Body of pancreas (tissue), 4 donors: ENCODE measurements at regions not wholly inside any gene's neighbourhood (a gene's known extent, or its start where the extent isn't known, plus 50 kb on each side); places are given as distances from the start of the nearest gene placed in this dataset.

ENCODE experiments used
- ATAC-seq: fragments of 150-250 bp; one replicate; pipeline ENCODE4 v1.9.1; 2016
- DNase-seq, 4 donors: peaks; one replicate each; pipeline ENCODE4 v3.0.0-alpha.2; 2019
- H3K27ac ChIP-seq, 4 donors: fragments of 200-600 bp; sonication (generic); 1 replicate in 3 of 4; 2 replicates in 1 of 4; pipeline versions ENCODE4 v1.5.1 to v1.6.1; 2016 to 2019; ENCODE audit warnings: mild to moderate bottlenecking in 1 of 4, mixed read lengths in 1 of 4, moderate library complexity in 1 of 4
- H3K27me3 ChIP-seq, 2 donors: fragments of 200-600 bp; sonication (generic); one replicate each; pipeline ENCODE4 v1.6.0; 2016; ENCODE audit warnings: mild to moderate bottlenecking in 1 of 2
- H3K36me3 ChIP-seq, 2 donors: fragments of 200-600 bp; sonication (generic); replicated peaks in 1 of 2; 2 replicates each; pipeline ENCODE4 v1.5.1; 2016; ENCODE audit warnings: low read depth in 2 of 2; ENCODE audit not compliant: insufficient read depth in 1 of 2
- H3K4me1 ChIP-seq: fragments of 200-600 bp; sonication (generic); one replicate; pipeline ENCODE4 v1.6.0; 2016
- H3K4me3 ChIP-seq, 2 donors: fragments of 200-600 bp; sonication (generic); 1 replicate in 1 of 2; 2 replicates in 1 of 2; pipeline ENCODE4 v1.5.1; 2016 to 2019
- H3K9me3 ChIP-seq, 3 donors: fragments of 200-600 bp; sonication (generic); 1 replicate in 2 of 3; 2 replicates in 1 of 3; pipeline ENCODE4 v1.5.1; 2016
- CTCF ChIP-seq, 7 experiments: fragments of 450-650 bp in 4 of 7; fragments of 200-600 bp in 3 of 7; sonication (generic) in 3 of 7; IDR thresholded peaks; one replicate each; pipeline ENCODE4 v1.5.1; 2016 to 2019; ENCODE audit warnings: antibody characterized with exemption in 7 of 7
- POLR2A ChIP-seq, 3 donors: fragments of 450-650 bp; IDR thresholded peaks; one replicate each; pipeline ENCODE4 v1.6.1; 2016; ENCODE audit warnings: antibody characterized with exemption in 3 of 3, mild to moderate bottlenecking in 2 of 3
- WGBS, 2 donors: methylation state at CpG; one replicate each; pipeline ENCODE4 v1.1.5; 2017; 5-methylcytosine and 5-hydroxymethylcytosine counted together
- intact Hi-C: fragments of 100-400 bp; cut with DNase I; formaldehyde crosslinking; loops from one replicate; pipeline ENCODE4 v1.15.1; 2023

- H3K4me1 ChIP-seq: peaks cover 4% of the 10 kb centered on the region
- H3K9me3 ChIP-seq: no peaks in the 10 kb centered on the region
- DNase-seq (no peak), ATAC-seq (no peak)
- TF ChIP-seq CTCF (IDR thresholded peaks at IDR 0.05): no peak
- no peak for TF ChIP-seq POLR2A (IDR thresholded peaks at IDR 0.05)
- H3K27me3 ChIP-seq: no peaks in the 10 kb centered on the region
- no peak overlapping the region for H3K27ac ChIP-seq
- H3K36me3 ChIP-seq: no peaks in the 10 kb centered on the region
- intact Hi-C loops: no loop called here
- no peak overlapping the region for H3K4me3 ChIP-seq
- WGBS, 2 donors: 47 to 58% methylated on average over 3 to 4 of the region's 4 CpGs
Observed at GRCh38 chrX:129037389-129037788, 485.9 kb downstream of the SMARCA1 start.

GRCh38 chrX:129035180-129035579 lies 488.1 kb downstream of the SMARCA1 start:
- Histone ChIP-seq H3K4me3 (no peak overlapping the region), H3K4me1 (peaks cover 4% of the 10 kb centered on the region), H3K27ac (peak overlapping the region in 2 of 4 donors; percentile 42 to 55), H3K9me3 (no peaks in the 10 kb centered on the region), H3K27me3 (no peaks in the 10 kb centered on the region), H3K36me3 (no peaks in the 10 kb centered on the region)
- TF ChIP-seq CTCF (IDR thresholded peaks at IDR 0.05) (no peak), POLR2A (IDR thresholded peaks at IDR 0.05) (no peak)
- intact Hi-C loops: no loop called here
- ATAC-seq (peak; percentile 47), DNase-seq (no peak)

GRCh38 chrX:129034196-129034595 lies 489.1 kb downstream of the SMARCA1 start:
- WGBS, 2 donors: 63 to 80% methylated on average over 1 of the region's 1 CpG
- DNase-seq (no peak), ATAC-seq (no peak)
- peaks cover 4% of the 10 kb centered on the region for H3K4me1 ChIP-seq
- H3K27me3 ChIP-seq: no peaks in the 10 kb centered on the region
- no peaks in the 10 kb centered on the region for H3K36me3 ChIP-seq
- no peak overlapping the region for H3K27ac ChIP-seq
- intact Hi-C loops: no loop called here
- no peaks in the 10 kb centered on the region for H3K9me3 ChIP-seq
- TF ChIP-seq CTCF (IDR thresholded peaks at IDR 0.05) (no peak), POLR2A (IDR thresholded peaks at IDR 0.05) (no peak)
- H3K4me3 ChIP-seq: no peak overlapping the region

GRCh38 chrX:129026202-129026601 lies 497.1 kb downstream of the SMARCA1 start:
- no peaks in the 10 kb centered on the region for H3K36me3 ChIP-seq
- H3K27me3 ChIP-seq: no peaks in the 10 kb centered on the region
- WGBS, 2 donors: 57 to 66% methylated on average over 6 of the region's 6 CpGs
- DNase-seq (no peak), ATAC-seq (no peak)
- intact Hi-C loops: no loop called here
- H3K9me3 ChIP-seq: no peaks in the 10 kb centered on the region
- H3K27ac ChIP-seq: no peak overlapping the region
- H3K4me1 ChIP-seq: no peaks in the 10 kb centered on the region
- TF ChIP-seq POLR2A (IDR thresholded peaks at IDR 0.05) (no peak), CTCF (IDR thresholded peaks at IDR 0.05) (no peak)
- H3K4me3 ChIP-seq: no peak overlapping the region

GRCh38 chrX:129025376-129025775 lies 497.9 kb downstream of the SMARCA1 start:
- Histone ChIP-seq H3K4me3 (no peak overlapping the region), H3K9me3 (no peaks in the 10 kb centered on the region), H3K4me1 (no peaks in the 10 kb centered on the region), H3K36me3 (no peaks in the 10 kb centered on the region), H3K27ac (no peak overlapping the region), H3K27me3 (no peaks in the 10 kb centered on the region)
- TF ChIP-seq POLR2A (IDR thresholded peaks at IDR 0.05): no peak
- TF ChIP-seq CTCF (IDR thresholded peaks at IDR 0.05): no peak
- DNase-seq: no peak
- intact Hi-C loops: no loop called here
- WGBS, 2 donors: 12 to 19% methylated on average over 4 of the region's 4 CpGs
- no peak for ATAC-seq
